Hepatocyte (in vitro differentiated cells): ENCODE measurements at regions not wholly inside any gene's neighbourhood (a gene's known extent, or its start where the extent isn't known, plus 50 kb on each side); places are given as distances from the start of the nearest gene placed in this dataset.

Source experiments
- DNase-seq: peaks from one replicate; pipeline ENCODE4 v3.0.0-alpha.2; 2016; ENCODE audit warnings: low spot score
- H2AFZ ChIP-seq: fragments of 200-600 bp; sonication (generic); 2 replicates; pipeline ENCODE4 v1.6.0; 2016; ENCODE audit warnings: antibody characterized with exemption, mild to moderate bottlenecking
- H3K27ac ChIP-seq: fragments of 200-600 bp; sonication (generic); 2 replicates; pipeline ENCODE4 v1.5.1; 2016; ENCODE audit warnings: mild to moderate bottlenecking
- H3K27me3 ChIP-seq: fragments of 200-600 bp; sonication (generic); 2 replicates; pipeline ENCODE4 v1.6.1; 2016
- H3K36me3 ChIP-seq: fragments of 200-600 bp; sonication (generic); replicated peaks from 2 replicates; pipeline ENCODE4 v1.5.1; 2016; ENCODE audit warnings: low read depth; ENCODE audit not compliant: insufficient read depth
- H3K4me1 ChIP-seq: fragments of 200-600 bp; sonication (generic); 2 replicates; pipeline ENCODE4 v1.5.1; 2016; ENCODE audit warnings: mild to moderate bottlenecking, moderate library complexity; ENCODE audit not compliant: insufficient read depth
- H3K4me2 ChIP-seq: fragments of 200-600 bp; sonication (generic); 2 replicates; pipeline ENCODE4 v1.6.0; 2016
- H3K4me3 ChIP-seq: fragments of 200-600 bp; sonication (generic); 2 replicates; pipeline ENCODE4 v1.5.1; 2016; ENCODE audit warnings: mild to moderate bottlenecking
- H3K79me2 ChIP-seq: fragments of 200-600 bp; sonication (generic); 2 replicates; pipeline ENCODE4 v1.6.0; 2017; ENCODE audit warnings: mild to moderate bottlenecking
- H3K9me2 ChIP-seq: fragments of 200-600 bp; sonication (generic); replicated peaks from 2 replicates; pipeline ENCODE4 v1.6.0; 2017; ENCODE audit warnings: mild to moderate bottlenecking; ENCODE audit not compliant: insufficient read depth
- H3K9me3 ChIP-seq: fragments of 200-600 bp; sonication (generic); 2 replicates; pipeline ENCODE4 v1.5.1; 2016; ENCODE audit warnings: low read depth, mild to moderate bottlenecking
- H4K20me1 ChIP-seq: fragments of 200-600 bp; sonication (generic); 2 replicates; pipeline ENCODE4 v1.6.0; 2016; ENCODE audit warnings: mild to moderate bottlenecking; ENCODE audit not compliant: insufficient read depth, poor library complexity, severe bottlenecking
- EZH2 ChIP-seq: fragments of 200-600 bp; sonication (generic); IDR thresholded peaks from 2 replicates; pipeline ENCODE4 v1.6.1; 2016; ENCODE audit warnings: antibody characterized with exemption, mild to moderate bottlenecking, borderline replicate concordance
- EZH2phosphoT487 ChIP-seq: fragments of 200-600 bp; sonication (generic); IDR thresholded peaks from one replicate; pipeline ENCODE4 v1.6.1; 2018; ENCODE audit warnings: antibody characterized with exemption, mild to moderate bottlenecking, low read depth, moderate library complexity; ENCODE audit not compliant: unreplicated experiment, severe bottlenecking
- WGBS: methylation state at CpG from one replicate; pipeline ENCODE4 v1.1.6; 2016; ENCODE audit warnings: low lambda C conversion rate; ENCODE audit errors: missing lambda C conversion rate; 5-methylcytosine and 5-hydroxymethylcytosine counted together
- TF ChIP-seq, protein P1 (sequence below): fragments of 200-600 bp; sonication (generic); IDR thresholded peaks from 2 replicates; pipeline ENCODE4 v1.5.1; 2016; ENCODE audit warnings: antibody characterized with exemption, mild to moderate bottlenecking; ENCODE audit not compliant: poor library complexity

DNA sequence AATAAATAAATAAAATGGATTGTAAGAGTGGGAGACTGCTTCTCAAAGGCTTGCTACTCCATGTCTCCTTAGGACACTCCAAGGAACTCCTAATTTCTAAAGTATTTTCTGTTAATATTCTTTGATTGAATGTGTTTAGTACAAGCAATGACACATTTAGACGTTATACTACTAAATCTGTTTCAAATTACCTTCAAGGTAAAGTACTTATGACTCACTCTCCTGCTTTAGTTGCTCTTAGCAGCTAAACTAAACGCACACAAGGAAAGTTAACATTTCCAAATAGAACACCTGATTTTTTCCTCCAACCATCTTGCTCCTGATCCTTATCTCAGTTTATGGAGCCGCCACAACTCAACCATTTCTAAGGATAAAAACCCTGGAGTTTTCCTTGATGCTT is 969.8 kb upstream of the ADGRL4 start:
- no peak overlapping the region for H3K27ac ChIP-seq

DNA sequence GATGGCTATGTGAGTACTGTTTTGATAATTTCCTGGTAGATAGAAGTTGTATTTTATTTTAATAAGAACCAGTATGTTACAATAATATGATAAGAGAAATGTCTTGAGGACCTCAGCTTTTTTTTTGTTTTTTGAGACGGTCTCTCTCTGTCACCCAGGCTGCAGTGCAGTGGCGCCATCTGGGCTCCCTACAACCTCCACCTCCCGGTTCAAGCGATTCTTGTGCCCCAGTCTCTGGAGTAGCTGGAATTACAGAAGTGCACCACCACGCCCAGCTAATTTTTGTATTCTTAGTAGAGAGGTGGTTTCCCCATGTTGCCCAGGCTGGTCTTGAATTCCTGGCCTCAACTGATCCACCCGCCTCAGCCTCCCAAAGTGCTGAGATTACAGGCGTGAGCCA is 968.1 kb upstream of the ADGRL4 start:
- Histone ChIP-seq H3K4me1 (no peaks in the 10 kb centered on the region), H3K4me2 (no peak overlapping the region), H4K20me1 (no peaks in the 10 kb centered on the region), H3K9me3 (no peaks in the 10 kb centered on the region), H3K27me3 (no peaks in the 10 kb centered on the region), H3K79me2 (no peaks in the 10 kb centered on the region), H3K4me3 (no peak overlapping the region), H2AFZ (no peak overlapping the region), H3K9me2 (no peaks in the 10 kb centered on the region), H3K27ac (no peak overlapping the region), H3K36me3 (no peaks in the 10 kb centered on the region)
- TF ChIP-seq, protein P1, sequence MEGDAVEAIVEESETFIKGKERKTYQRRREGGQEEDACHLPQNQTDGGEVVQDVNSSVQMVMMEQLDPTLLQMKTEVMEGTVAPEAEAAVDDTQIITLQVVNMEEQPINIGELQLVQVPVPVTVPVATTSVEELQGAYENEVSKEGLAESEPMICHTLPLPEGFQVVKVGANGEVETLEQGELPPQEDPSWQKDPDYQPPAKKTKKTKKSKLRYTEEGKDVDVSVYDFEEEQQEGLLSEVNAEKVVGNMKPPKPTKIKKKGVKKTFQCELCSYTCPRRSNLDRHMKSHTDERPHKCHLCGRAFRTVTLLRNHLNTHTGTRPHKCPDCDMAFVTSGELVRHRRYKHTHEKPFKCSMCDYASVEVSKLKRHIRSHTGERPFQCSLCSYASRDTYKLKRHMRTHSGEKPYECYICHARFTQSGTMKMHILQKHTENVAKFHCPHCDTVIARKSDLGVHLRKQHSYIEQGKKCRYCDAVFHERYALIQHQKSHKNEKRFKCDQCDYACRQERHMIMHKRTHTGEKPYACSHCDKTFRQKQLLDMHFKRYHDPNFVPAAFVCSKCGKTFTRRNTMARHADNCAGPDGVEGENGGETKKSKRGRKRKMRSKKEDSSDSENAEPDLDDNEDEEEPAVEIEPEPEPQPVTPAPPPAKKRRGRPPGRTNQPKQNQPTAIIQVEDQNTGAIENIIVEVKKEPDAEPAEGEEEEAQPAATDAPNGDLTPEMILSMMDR: no peak
- no peak for TF ChIP-seq EZH2
- TF ChIP-seq EZH2phosphoT487: no peak
- DNase-seq: no peak
- WGBS: 89% methylated on average over 7 of the region's 7 CpGs

More for the DNA sequence above, 969.8 kb upstream of the ADGRL4 start:
- Histone ChIP-seq H2AFZ (no peak overlapping the region), H3K36me3 (no peaks in the 10 kb centered on the region), H3K9me2 (no peaks in the 10 kb centered on the region), H4K20me1 (no peaks in the 10 kb centered on the region), H3K27me3 (no peaks in the 10 kb centered on the region), H3K4me3 (no peak overlapping the region), H3K4me2 (no peak overlapping the region), H3K4me1 (no peaks in the 10 kb centered on the region), H3K9me3 (no peaks in the 10 kb centered on the region), H3K79me2 (no peaks in the 10 kb centered on the region)
- WGBS: 57% methylated on average over 3 of the region's 3 CpGs
- TF ChIP-seq, protein P1: no peak
- no peak for TF ChIP-seq EZH2phosphoT487
- TF ChIP-seq EZH2: no peak
- DNase-seq: no peak

DNA sequence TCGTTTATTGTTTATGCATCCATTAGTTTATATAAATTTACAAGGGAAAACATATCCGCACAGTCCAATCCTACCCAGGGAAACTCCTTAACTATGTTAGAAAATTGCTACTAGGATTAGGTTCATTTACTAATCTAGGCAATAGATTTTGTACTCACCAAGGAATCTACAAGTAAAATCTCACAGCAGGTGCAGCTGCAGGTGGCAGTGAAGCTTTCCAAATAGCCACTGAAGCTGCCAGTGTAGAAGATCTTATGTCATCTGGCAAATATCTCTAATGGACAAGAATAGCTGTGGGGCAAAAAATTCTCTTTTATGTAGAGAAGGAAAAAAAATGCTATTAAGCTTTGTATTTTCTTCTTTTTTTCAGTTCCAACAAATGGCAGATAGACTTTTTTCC is 963.4 kb upstream of the ADGRL4 start:
- Histone ChIP-seq H3K4me3 (no peak overlapping the region), H2AFZ (no peak overlapping the region), H3K9me2 (no peaks in the 10 kb centered on the region), H4K20me1 (no peaks in the 10 kb centered on the region), H3K4me1 (no peaks in the 10 kb centered on the region), H3K27ac (no peak overlapping the region), H3K4me2 (no peak overlapping the region), H3K79me2 (no peaks in the 10 kb centered on the region), H3K27me3 (no peaks in the 10 kb centered on the region), H3K9me3 (no peaks in the 10 kb centered on the region), H3K36me3 (no peaks in the 10 kb centered on the region)
- no peak for DNase-seq
- WGBS: 75% methylated on average over 2 of the region's 2 CpGs
- TF ChIP-seq EZH2phosphoT487: no peak
- TF ChIP-seq, protein P1: no peak

DNA sequence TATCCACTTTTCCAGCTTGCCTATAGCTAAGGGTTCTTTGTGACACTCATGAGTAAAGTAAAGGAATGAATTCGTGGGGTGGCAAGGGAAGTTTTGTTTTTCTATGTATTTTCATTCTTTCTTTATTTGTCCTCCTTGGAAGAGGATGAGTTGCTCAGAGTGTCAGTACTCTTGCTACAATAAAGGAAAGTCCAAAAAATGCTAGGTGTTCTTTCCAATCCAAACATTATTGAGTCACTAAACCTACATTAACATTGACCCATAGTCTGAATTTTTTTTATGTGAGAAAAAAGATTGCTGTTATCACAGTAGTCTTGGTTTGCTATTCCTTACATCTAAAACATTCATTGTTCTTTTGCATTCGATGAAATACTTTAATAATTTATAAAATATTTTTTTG is 959.9 kb upstream of the ADGRL4 start:
- WGBS: 83% methylated on average over 2 of the region's 2 CpGs
- H3K79me2 ChIP-seq: no peaks in the 10 kb centered on the region

More for the DNA sequence above, 959.9 kb upstream of the ADGRL4 start:
- Histone ChIP-seq H3K4me3 (no peak overlapping the region), H3K4me1 (no peaks in the 10 kb centered on the region), H3K9me2 (no peaks in the 10 kb centered on the region), H3K27ac (no peak overlapping the region), H3K36me3 (no peaks in the 10 kb centered on the region), H3K9me3 (no peaks in the 10 kb centered on the region), H4K20me1 (no peaks in the 10 kb centered on the region), H2AFZ (no peak overlapping the region), H3K4me2 (no peak overlapping the region), H3K27me3 (no peaks in the 10 kb centered on the region)
- TF ChIP-seq EZH2phosphoT487: no peak
- TF ChIP-seq EZH2: no peak
- TF ChIP-seq, protein P1: no peak
- no peak for DNase-seq
